HG02759 (cell line): ENCODE measurements at regions not wholly inside any gene's neighbourhood (a gene's known extent, or its start where the extent isn't known, plus 50 kb on each side); places are given as distances from the start of the nearest gene placed in this dataset.

ENCODE experiments used
- ATAC-seq: cut with Tn5 transposase; IDR thresholded peaks from one replicate; pipeline ENCODE4 v1.9.1; 2021; ENCODE audit warnings: mild to moderate bottlenecking, moderate library complexity; ENCODE audit not compliant: unreplicated experiment

GRCh38 chr15:95409211-95409610 lies 921.3 kb upstream of the NR2F2 start:
- ATAC-seq: no peak

GRCh38 chr15:95409626-95410310 lies 920.7 kb upstream of the NR2F2 start:
- no peak for ATAC-seq

DNA sequence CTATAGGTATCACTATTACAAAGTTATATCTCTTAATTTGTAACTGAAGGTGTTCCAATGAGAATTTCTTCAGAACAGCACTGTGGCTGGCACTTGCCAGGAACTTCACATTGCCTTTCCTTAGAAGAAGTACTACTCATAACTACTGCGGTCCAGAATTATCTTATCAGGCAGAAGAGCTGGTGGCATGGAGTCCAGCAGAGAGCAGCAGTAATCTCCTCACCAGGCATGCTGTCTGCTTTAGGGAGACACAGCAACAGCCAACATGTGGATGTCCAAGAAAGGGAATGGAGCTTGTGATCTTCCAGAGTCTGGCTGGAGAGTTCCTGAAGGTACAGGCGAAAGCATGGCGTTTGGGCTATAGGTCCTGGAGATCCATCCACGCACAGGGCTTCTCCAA lies 919.7 kb upstream of the NR2F2 start:
- ATAC-seq: no peak

DNA sequence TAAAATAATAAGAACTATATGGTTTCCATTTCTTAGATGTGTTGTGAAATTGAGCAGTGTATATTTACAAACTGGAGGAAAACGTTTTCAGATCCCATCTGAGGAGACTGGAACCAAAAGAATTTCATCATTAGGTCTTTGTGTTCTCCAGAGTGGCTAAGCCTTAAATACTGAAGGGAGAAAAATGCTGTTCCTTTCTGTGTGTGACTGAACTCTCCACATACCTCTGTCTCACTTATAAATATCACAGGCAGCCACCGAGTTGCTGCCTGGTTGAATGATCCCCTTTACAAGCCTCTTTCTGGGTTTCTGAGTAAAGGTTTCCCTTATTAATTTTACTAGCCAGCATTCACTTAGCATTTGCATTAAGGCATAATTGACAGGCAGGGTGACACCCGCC lies 913.9 kb upstream of the NR2F2 start:
- no peak for ATAC-seq

DNA sequence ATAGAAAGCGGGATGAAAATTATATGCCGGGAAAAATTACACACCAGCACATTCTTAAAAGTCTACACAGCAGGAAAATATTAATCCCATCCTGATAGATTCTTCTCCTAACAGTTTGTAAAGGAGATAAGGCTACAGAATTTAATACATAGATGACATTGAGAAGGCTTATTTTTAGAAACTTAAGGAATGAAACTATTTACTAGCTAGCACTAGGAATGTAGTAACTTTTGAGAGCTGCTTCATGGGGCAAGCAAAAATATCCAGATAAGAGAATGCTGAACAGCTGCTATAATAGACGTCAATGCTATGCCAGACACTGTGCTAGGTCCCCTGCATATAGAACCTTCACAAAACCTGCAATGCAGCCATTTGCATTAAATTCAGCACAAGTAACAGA lies 912.7 kb upstream of the NR2F2 start:
- no peak for ATAC-seq

DNA sequence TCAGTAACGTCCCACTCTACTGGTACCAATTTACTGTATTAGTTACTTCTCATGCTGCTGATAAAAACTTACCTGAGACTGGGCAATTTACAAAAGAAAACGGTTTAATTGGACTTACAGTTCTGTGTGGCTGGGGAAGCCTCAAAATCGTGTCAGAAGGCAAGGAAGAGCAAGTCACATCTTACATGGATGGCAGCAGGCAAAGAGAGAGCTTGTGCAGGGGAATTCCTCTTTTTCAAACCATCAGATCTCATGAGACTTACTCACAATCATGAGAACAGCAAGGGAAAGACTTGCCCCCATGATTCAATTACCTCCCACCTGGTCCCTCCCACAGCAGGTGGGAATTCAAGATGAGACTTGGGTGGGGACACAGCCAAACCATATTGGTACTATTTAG lies 908.2 kb upstream of the NR2F2 start:
- ATAC-seq: no peak

- no peak for ATAC-seq
Observed at GRCh38 chr15:95425859-95426258, 904.6 kb upstream of the NR2F2 start.

DNA sequence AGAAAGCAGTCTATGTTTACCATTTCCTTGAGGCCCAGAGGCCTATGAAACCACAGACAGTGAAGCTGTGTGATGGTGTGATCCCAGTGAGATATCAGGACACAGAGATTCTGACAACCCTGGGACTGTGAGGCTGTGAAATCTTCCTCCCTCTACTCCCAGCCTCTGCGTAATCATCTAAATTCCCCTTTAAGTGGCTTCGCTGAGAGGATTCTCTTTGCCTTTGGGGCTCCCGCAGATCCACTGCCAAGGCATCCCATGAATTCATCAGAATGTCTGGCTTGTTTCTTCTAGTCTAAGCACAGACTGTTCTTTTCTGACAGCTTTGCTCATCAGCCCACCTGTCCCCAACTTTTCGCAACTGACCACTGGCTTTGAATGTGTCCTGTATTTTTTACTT lies 901.2 kb upstream of the NR2F2 start:
- ATAC-seq: no peak

- no peak for ATAC-seq
Observed at GRCh38 chr15:95431518-95431917, 899.0 kb upstream of the NR2F2 start.

- ATAC-seq: no peak
Observed at GRCh38 chr15:95432878-95433405, 897.6 kb upstream of the NR2F2 start.

GRCh38 chr15:95439922-95440376 lies 890.6 kb upstream of the NR2F2 start:
- ATAC-seq: no peak

DNA sequence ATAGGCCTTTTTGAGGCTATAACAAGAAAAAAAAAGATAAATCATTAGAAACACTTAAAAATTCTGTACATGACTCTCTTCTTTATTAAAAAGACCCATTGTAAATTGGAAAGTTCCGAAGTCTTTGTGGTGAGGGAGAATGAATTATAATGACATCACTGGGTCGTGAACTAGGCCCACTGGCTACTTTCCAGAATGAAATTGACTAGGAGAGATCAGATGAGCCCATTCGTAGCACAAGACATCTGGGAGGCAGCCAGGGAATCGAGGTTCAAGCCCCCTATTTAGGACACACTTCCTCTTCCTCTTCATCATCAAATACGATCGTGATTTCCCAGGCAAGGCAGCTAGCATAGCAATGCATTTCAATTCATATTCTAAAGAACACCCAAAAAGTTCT lies 889.8 kb upstream of the NR2F2 start:
- no peak for ATAC-seq

- no peak for ATAC-seq
Observed at GRCh38 chr15:95442107-95442719, 888.3 kb upstream of the NR2F2 start.

GRCh38 chr15:95444860-95445259 lies 885.6 kb upstream of the NR2F2 start:
- ATAC-seq: no peak

- no peak for ATAC-seq
Observed at GRCh38 chr15:95446854-95447253, 883.6 kb upstream of the NR2F2 start.

DNA sequence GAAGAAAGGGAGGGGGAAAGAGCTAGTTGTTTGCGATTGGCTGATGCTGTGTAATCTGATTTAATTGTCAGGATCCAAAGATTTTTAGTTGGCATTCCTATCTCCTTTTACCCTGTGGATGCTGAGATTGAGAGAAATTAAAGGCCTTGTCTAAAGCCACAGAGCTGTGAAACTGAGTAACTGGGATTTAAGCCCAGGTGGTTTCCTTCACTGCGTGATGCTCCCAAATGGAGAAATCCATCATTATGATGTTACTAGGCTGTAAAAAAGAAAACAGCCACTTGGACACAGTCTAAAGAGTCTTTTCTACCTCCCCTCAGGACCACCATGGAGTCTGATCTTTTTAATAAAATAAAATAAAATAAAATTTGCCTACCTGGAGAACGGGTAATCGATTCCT lies 883.0 kb upstream of the NR2F2 start:
- no peak for ATAC-seq

DNA sequence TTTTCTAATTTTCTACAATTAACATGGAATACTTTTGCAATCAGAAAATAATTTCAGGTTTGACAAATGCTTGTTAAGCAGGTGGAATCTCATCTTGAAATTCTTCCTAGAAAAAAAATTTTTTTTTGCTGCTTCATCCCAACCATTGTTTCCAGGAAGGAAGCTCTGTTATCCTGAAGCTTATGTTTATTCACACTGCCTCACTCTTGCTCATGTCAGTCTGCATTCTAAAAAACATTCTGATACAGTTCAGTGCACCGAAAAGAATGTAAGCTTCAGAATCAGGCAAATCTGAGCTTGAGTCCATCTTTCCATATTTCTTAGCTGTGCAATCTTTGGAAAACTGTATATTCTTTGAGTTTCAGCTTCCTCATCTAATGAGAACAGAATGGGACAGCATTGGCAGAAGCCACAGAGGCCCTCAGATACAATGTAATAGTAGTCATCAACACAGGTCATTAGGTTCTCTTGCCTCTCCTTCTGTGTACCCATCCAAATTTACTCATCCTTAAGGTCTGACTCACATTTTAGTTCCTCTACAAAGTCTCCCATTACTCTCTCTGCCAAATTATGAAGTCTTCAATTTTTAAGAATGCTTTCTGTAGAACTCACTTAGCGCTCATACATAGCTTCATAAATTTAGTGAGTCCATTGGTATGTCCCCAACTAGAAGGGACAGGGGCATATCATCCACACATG lies 881.8 kb upstream of the NR2F2 start:
- ATAC-seq: no peak

- ATAC-seq: no peak
Observed at GRCh38 chr15:95449230-95449628, 881.3 kb upstream of the NR2F2 start.

GRCh38 chr15:95450413-95450812 lies 880.1 kb upstream of the NR2F2 start:
- ATAC-seq: no peak

GRCh38 chr15:95451938-95452337 lies 878.6 kb upstream of the NR2F2 start:
- ATAC-seq: no peak

DNA sequence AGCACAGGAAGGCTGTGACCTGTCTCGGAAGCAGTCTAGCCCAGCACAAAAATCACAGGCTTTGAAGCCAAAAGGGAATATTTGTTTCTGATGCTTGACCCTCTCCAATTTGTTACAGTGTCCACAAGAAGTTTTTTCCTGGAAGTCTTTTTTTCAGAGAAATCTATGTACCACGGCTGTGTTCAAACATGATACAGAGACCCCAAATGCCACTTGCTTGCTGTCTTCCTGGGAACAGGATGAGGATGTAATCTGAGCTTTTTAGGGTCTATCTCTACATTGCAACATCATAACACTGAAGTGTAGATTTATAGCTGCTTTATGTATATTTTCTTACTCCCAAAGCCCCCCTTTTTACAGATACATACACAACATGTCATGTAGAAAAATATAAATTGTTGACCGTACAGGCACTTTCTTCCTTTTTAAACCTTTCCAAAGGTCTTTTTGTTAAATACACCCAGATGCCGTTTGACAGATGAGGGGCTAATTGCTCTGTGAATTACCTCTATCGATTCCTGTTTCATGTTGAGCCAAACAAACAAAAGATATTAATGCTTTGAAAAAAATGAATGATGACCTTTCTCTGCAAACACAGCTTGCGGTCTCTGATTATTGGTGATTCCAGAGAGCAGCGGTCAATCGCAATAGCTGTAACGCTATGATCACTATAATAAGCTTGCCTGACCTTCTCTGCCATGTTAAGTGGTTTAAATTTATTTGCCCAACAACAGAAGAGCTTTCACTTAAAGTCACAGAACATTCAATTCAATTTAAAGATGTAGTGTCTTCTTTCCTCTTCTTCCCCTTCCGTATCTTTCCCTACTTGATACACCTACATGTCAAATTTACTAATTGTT lies 875.9 kb upstream of the NR2F2 start:
- ATAC-seq: no peak
